ENCODE measurements at regions not wholly inside any gene's neighbourhood (a gene's known extent, or its start where the extent isn't known, plus 50 kb on each side); places are given as distances from the start of the nearest gene placed in this dataset.

GRCh38 chr15:38886315-38887163 lies 321.9 kb upstream of the RASGRP1 start:
- Histone ChIP-seq H3K4me1 (ENCODE audit: insufficient read depth) (peaks cover 2% of the 10 kb centered on the region), H3K27ac (ENCODE audit: low read depth) (no peak overlapping the region), H3K4me3 (ENCODE audit: low read depth, low read length) (no peak overlapping the region), H3K36me3 (ENCODE audit: insufficient read depth) (no peaks in the 10 kb centered on the region)
- no peak for DNase-seq (ENCODE audit: extremely low spot score)
- WGBS: 95% methylated on average over 2 of the region's 2 CpGs

GRCh38 chr15:38888701-38889221 lies 324.1 kb upstream of the RASGRP1 start:
- no peak for DNase-seq (ENCODE audit: extremely low spot score)
- H3K36me3 ChIP-seq (ENCODE audit: insufficient read depth): no peaks in the 10 kb centered on the region
- 64% methylated on average over 5 of the region's 5 CpGs for WGBS
- H3K4me3 ChIP-seq (ENCODE audit: low read depth, low read length): no peak overlapping the region
- peaks cover 2% of the 10 kb centered on the region for H3K4me1 ChIP-seq (ENCODE audit: insufficient read depth)
- H3K27ac ChIP-seq (ENCODE audit: low read depth): no peak overlapping the region

GRCh38 chr15:38890194-38890593 lies 325.6 kb upstream of the RASGRP1 start:
- WGBS: over 99% methylated on average over 3 of the region's 3 CpGs
- no peak for DNase-seq (ENCODE audit: extremely low spot score)

GRCh38 chr15:38893925-38894242 lies 329.3 kb upstream of the RASGRP1 start:
- Histone ChIP-seq H3K4me1 (ENCODE audit: insufficient read depth) (no peaks in the 10 kb centered on the region), H3K27ac (ENCODE audit: low read depth) (no peak overlapping the region), H3K36me3 (ENCODE audit: insufficient read depth) (no peaks in the 10 kb centered on the region), H3K4me3 (ENCODE audit: low read depth, low read length) (no peak overlapping the region)
- no peak for DNase-seq (ENCODE audit: extremely low spot score)

More at GRCh38 chr15:38890194-38890593, 325.6 kb upstream of the RASGRP1 start:
- Histone ChIP-seq H3K27ac (ENCODE audit: low read depth) (no peak overlapping the region), H3K4me3 (ENCODE audit: low read depth, low read length) (no peak overlapping the region), H3K36me3 (ENCODE audit: insufficient read depth) (no peaks in the 10 kb centered on the region), H3K4me1 (ENCODE audit: insufficient read depth) (peaks cover 2% of the 10 kb centered on the region)

GRCh38 chr15:38894243-38894948 lies 329.8 kb upstream of the RASGRP1 start:
- H3K27ac ChIP-seq (ENCODE audit: low read depth): peak overlapping the region; percentile 23
- H3K4me1 ChIP-seq (ENCODE audit: insufficient read depth): no peaks in the 10 kb centered on the region
- no peak overlapping the region for H3K4me3 ChIP-seq (ENCODE audit: low read depth, low read length)
- DNase-seq (ENCODE audit: extremely low spot score): no peak
- WGBS: 25% methylated on average over 2 of the region's 2 CpGs
- H3K36me3 ChIP-seq (ENCODE audit: insufficient read depth): no peaks in the 10 kb centered on the region

GRCh38 chr15:38895326-38896255 lies 331.0 kb upstream of the RASGRP1 start:
- H3K4me1 ChIP-seq (ENCODE audit: insufficient read depth): no peaks in the 10 kb centered on the region
- WGBS: 52% methylated on average over 5 of the region's 5 CpGs
- no peaks in the 10 kb centered on the region for H3K36me3 ChIP-seq (ENCODE audit: insufficient read depth)
- H3K27ac ChIP-seq (ENCODE audit: low read depth): no peak overlapping the region
- H3K4me3 ChIP-seq (ENCODE audit: low read depth, low read length): no peak overlapping the region
- no peak for DNase-seq (ENCODE audit: extremely low spot score)

- DNase-seq (ENCODE audit: extremely low spot score): no peak
- WGBS: 86% methylated on average over 1 of the region's 1 CpG
These were observed 332.0 kb upstream of the RASGRP1 start for GRCh38 chr15:38896647-38897046.

GRCh38 chr15:38897551-38897950 lies 332.9 kb upstream of the RASGRP1 start:
- no peaks in the 10 kb centered on the region for H3K36me3 ChIP-seq (ENCODE audit: insufficient read depth)
- H3K4me3 ChIP-seq (ENCODE audit: low read depth, low read length): no peak overlapping the region
- DNase-seq (ENCODE audit: extremely low spot score): no peak
- H3K27ac ChIP-seq (ENCODE audit: low read depth): no peak overlapping the region
- no peaks in the 10 kb centered on the region for H3K4me1 ChIP-seq (ENCODE audit: insufficient read depth)
- 26% methylated on average over 1 of the region's 1 CpG for WGBS

More at GRCh38 chr15:38896647-38897046, 332.0 kb upstream of the RASGRP1 start:
- Histone ChIP-seq H3K4me3 (ENCODE audit: low read depth, low read length) (no peak overlapping the region), H3K36me3 (ENCODE audit: insufficient read depth) (no peaks in the 10 kb centered on the region), H3K4me1 (ENCODE audit: insufficient read depth) (no peaks in the 10 kb centered on the region), H3K27ac (ENCODE audit: low read depth) (no peak overlapping the region)

- Histone ChIP-seq H3K36me3 (ENCODE audit: insufficient read depth) (no peaks in the 10 kb centered on the region), H3K27ac (ENCODE audit: low read depth) (no peak overlapping the region), H3K4me1 (ENCODE audit: insufficient read depth) (no peaks in the 10 kb centered on the region), H3K4me3 (ENCODE audit: low read depth, low read length) (no peak overlapping the region)
- 55% methylated on average over 1 of the region's 1 CpG for WGBS
- DNase-seq (ENCODE audit: extremely low spot score): no peak
These were observed 333.6 kb upstream of the RASGRP1 start for GRCh38 chr15:38898236-38898635.

GRCh38 chr15:38899300-38899699 lies 334.7 kb upstream of the RASGRP1 start:
- H3K27ac ChIP-seq (ENCODE audit: low read depth): no peak overlapping the region
- H3K4me1 ChIP-seq (ENCODE audit: insufficient read depth): no peaks in the 10 kb centered on the region
- no peak overlapping the region for H3K4me3 ChIP-seq (ENCODE audit: low read depth, low read length)
- no peaks in the 10 kb centered on the region for H3K36me3 ChIP-seq (ENCODE audit: insufficient read depth)
- DNase-seq (ENCODE audit: extremely low spot score): no peak
- WGBS: 80% methylated on average over 2 of the region's 2 CpGs

- Histone ChIP-seq H3K36me3 (ENCODE audit: insufficient read depth) (no peaks in the 10 kb centered on the region), H3K4me1 (ENCODE audit: insufficient read depth) (no peaks in the 10 kb centered on the region), H3K4me3 (ENCODE audit: low read depth, low read length) (no peak overlapping the region), H3K27ac (ENCODE audit: low read depth) (no peak overlapping the region)
- no peak for DNase-seq (ENCODE audit: extremely low spot score)
- WGBS: 89% methylated on average over 4 of the region's 4 CpGs
These were observed 339.7 kb upstream of the RASGRP1 start for GRCh38 chr15:38904298-38904697.

GRCh38 chr15:38905632-38906031 lies 341.0 kb upstream of the RASGRP1 start:
- Histone ChIP-seq H3K27ac (ENCODE audit: low read depth) (no peak overlapping the region), H3K4me3 (ENCODE audit: low read depth, low read length) (no peak overlapping the region), H3K36me3 (ENCODE audit: insufficient read depth) (no peaks in the 10 kb centered on the region), H3K4me1 (ENCODE audit: insufficient read depth) (no peaks in the 10 kb centered on the region)
- WGBS: 81% methylated on average over 1 of the region's 1 CpG
- no peak for DNase-seq (ENCODE audit: extremely low spot score)

GRCh38 chr15:38920966-38921365 lies 356.4 kb upstream of the RASGRP1 start:
- no peak overlapping the region for H3K27ac ChIP-seq (ENCODE audit: low read depth)
- H3K36me3 ChIP-seq (ENCODE audit: insufficient read depth): no peaks in the 10 kb centered on the region
- H3K4me3 ChIP-seq (ENCODE audit: low read depth, low read length): no peak overlapping the region
- no peaks in the 10 kb centered on the region for H3K4me1 ChIP-seq (ENCODE audit: insufficient read depth)
- 97% methylated on average over 2 of the region's 2 CpGs for WGBS
- DNase-seq (ENCODE audit: extremely low spot score): no peak

Measured in urinary bladder (tissue), 3 donors.